Loucy (cell line): ENCODE measurements at regions not wholly inside any gene's neighbourhood (a gene's known extent, or its start where the extent isn't known, plus 50 kb on each side); places are given as distances from the start of the nearest gene placed in this dataset.
"Not testable (repeated sequence)": the region's sequence is repeated elsewhere in the genome, so short reads cannot be mapped to it uniquely, and the experiment has no call there.

Experiments
- H2AFZ ChIP-seq: fragments of 200-600 bp; sonication (generic); 2 replicates; pipeline ENCODE4 v1.6.0; 2016; ENCODE audit warnings: antibody characterized with exemption, mild to moderate bottlenecking, low read length, moderate library complexity
- H3F3A ChIP-seq: fragments of 200-600 bp; 2 replicates; pipeline ENCODE4 v1.6.0; 2016; ENCODE audit warnings: antibody characterized with exemption, low read depth, mild to moderate bottlenecking
- H3K27me3 ChIP-seq: fragments of 200-600 bp; sonication (generic); 2 replicates; pipeline ENCODE4 v1.6.1; 2014; ENCODE audit warnings: low read length, mild to moderate bottlenecking; ENCODE audit not compliant: insufficient read depth, poor library complexity, severe bottlenecking
- H3K36me3 ChIP-seq: fragments of 200-600 bp; sonication (generic); 2 replicates; pipeline ENCODE4 v1.6.1; 2016; ENCODE audit warnings: low read length; ENCODE audit not compliant: insufficient read depth
- H3K4me1 ChIP-seq: fragments of 200-600 bp; sonication (generic); 2 replicates; pipeline ENCODE4 v1.5.1; 2014; ENCODE audit warnings: low read length, mild to moderate bottlenecking; ENCODE audit not compliant: insufficient read depth, poor library complexity, severe bottlenecking
- H3K4me2 ChIP-seq: fragments of 200-600 bp; sonication (generic); 2 replicates; pipeline ENCODE4 v1.6.0; 2014; ENCODE audit warnings: antibody characterized with exemption, low read length, low read depth, mild to moderate bottlenecking; ENCODE audit not compliant: poor library complexity, severe bottlenecking
- H3K4me3 ChIP-seq: fragments of 200-600 bp; sonication (generic); 2 replicates; pipeline ENCODE4 v1.5.1; 2014; ENCODE audit warnings: low read length, mild to moderate bottlenecking, mixed read lengths; ENCODE audit not compliant: poor library complexity, severe bottlenecking
- H3K79me2 ChIP-seq: fragments of 200-600 bp; sonication (generic); 2 replicates; pipeline ENCODE4 v1.6.1; 2014; ENCODE audit warnings: low read length; ENCODE audit not compliant: insufficient read depth
- H3K9ac ChIP-seq: fragments of 200-600 bp; sonication (generic); 2 replicates; pipeline ENCODE4 v1.6.0; 2014; ENCODE audit warnings: mild to moderate bottlenecking, low read depth, low read length, moderate library complexity; ENCODE audit not compliant: poor library complexity, severe bottlenecking
- H3K9me2 ChIP-seq: fragments of 200-600 bp; sonication (generic); replicated peaks from 2 replicates; pipeline ENCODE4 v1.6.1; 2016; ENCODE audit warnings: low read depth, low read length, mixed read lengths
- H3K9me3 ChIP-seq: fragments of 200-600 bp; sonication (generic); 2 replicates; pipeline ENCODE4 v1.6.1; 2014; ENCODE audit warnings: mild to moderate bottlenecking, antibody characterized with exemption, low read length, low read depth; ENCODE audit not compliant: insufficient read depth
- H4K20me1 ChIP-seq: fragments of 200-600 bp; sonication (generic); 2 replicates; pipeline ENCODE4 v1.6.0; 2014; ENCODE audit warnings: antibody characterized with exemption, low read length, mild to moderate bottlenecking; ENCODE audit not compliant: insufficient read depth, poor library complexity, severe bottlenecking

GRCh38 chr15:31696509-31696908 lies 333.8 kb upstream of the CHRNA7 start:
- not testable (repeated sequence) for H3K9ac ChIP-seq, H4K20me1 ChIP-seq, H3K27me3 ChIP-seq, H3K36me3 ChIP-seq, H3K9me3 ChIP-seq, H3K4me1 ChIP-seq, H3K4me2 ChIP-seq, H3F3A ChIP-seq, H3K4me3 ChIP-seq, H3K79me2 ChIP-seq, H3K9me2 ChIP-seq, H2AFZ ChIP-seq

DNA sequence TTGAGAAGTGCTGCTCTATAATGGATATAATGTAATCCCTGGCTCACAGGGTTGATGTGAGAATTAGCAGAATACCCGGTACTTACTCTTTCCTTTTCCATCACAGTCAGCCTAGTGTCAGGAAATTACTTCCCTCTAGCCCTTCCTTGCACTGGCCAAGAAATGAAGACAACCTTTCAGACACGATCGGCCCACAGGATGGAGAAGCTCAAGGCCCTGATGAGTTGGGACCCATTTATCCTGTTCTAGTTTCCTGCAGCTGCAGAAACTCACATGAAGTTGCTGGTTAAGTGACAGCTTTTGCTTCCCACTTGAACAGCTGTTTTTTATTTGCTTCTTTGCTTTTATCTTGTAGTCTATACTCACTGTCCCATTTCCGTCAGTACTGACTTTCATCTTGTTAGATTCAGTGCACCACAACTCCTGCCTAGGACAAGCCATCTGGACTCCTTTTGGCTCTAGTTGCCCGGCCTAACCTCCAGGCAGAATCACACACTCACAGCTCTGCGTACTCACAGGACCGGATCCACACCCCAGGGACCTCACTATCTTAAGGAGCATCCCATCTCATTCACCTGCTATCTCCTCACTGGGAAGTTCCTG lies 325.1 kb upstream of the CHRNA7 start:
- H3F3A ChIP-seq, H3K79me2 ChIP-seq, H4K20me1 ChIP-seq, H3K27me3 ChIP-seq, H3K9ac ChIP-seq, H2AFZ ChIP-seq, H3K4me3 ChIP-seq, H3K9me3 ChIP-seq, H3K9me2 ChIP-seq, H3K36me3 ChIP-seq, H3K4me2 ChIP-seq, H3K4me1 ChIP-seq: not testable (repeated sequence)

DNA sequence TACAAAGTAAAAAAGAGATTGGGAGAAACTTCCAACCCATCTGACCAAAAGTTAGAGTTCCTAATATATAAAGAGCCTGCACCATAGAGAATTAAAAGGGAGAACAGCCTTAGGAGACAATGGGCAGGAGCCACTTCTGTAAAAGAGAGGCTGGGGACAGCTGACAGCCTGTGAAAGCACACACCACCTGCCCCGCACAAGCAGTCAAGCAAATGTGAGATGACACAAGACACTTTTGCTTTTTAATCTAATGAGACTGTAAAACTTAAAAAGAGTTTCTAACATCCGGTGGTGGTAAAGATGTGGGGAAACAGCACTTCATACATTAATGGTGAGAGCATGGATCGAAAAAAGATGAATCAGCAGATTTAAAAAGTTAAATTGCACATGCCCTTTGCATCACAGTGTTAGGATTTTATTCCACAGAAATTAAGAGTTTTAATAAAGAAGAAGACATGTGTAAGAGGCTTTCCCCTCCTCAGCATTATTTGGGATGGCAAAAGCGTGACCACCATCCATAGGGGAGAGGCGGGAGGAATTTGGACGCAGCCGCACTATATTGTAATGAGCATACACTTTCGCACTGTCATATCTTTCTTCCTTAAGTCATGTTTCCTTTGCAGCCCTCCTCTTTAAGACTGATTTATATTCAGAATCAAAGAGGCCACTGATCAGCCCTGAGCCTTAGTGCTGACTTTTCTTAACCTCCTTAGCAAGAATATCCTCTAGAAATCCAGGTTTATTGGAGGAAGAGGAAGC lies 322.2 kb upstream of the CHRNA7 start:
- not testable (repeated sequence) for H3F3A ChIP-seq, H3K9ac ChIP-seq, H3K27me3 ChIP-seq

GRCh38 chr15:31708703-31709327 lies 321.5 kb upstream of the CHRNA7 start:
- H3K4me1 ChIP-seq, H3K9ac ChIP-seq, H3F3A ChIP-seq: not testable (repeated sequence)

More for the DNA sequence above, 322.2 kb upstream of the CHRNA7 start:
- not testable (repeated sequence) for H3K79me2 ChIP-seq, H4K20me1 ChIP-seq, H3K9me3 ChIP-seq, H3K36me3 ChIP-seq, H3K4me2 ChIP-seq, H3K4me1 ChIP-seq, H2AFZ ChIP-seq, H3K4me3 ChIP-seq, H3K9me2 ChIP-seq

GRCh38 chr15:31709479-31709878 lies 320.8 kb upstream of the CHRNA7 start:
- not testable (repeated sequence) for H3K79me2 ChIP-seq, H3K4me3 ChIP-seq, H4K20me1 ChIP-seq, H3F3A ChIP-seq, H3K9ac ChIP-seq, H3K9me3 ChIP-seq, H3K4me2 ChIP-seq, H2AFZ ChIP-seq, H3K9me2 ChIP-seq, H3K27me3 ChIP-seq, H3K4me1 ChIP-seq, H3K36me3 ChIP-seq

More at GRCh38 chr15:31708703-31709327, 321.5 kb upstream of the CHRNA7 start:
- H3K9me3 ChIP-seq, H2AFZ ChIP-seq, H3K27me3 ChIP-seq, H4K20me1 ChIP-seq, H3K36me3 ChIP-seq, H3K4me3 ChIP-seq, H3K79me2 ChIP-seq, H3K4me2 ChIP-seq, H3K9me2 ChIP-seq: not testable (repeated sequence)

GRCh38 chr15:31710806-31711205 lies 319.5 kb upstream of the CHRNA7 start:
- H3K9ac ChIP-seq, H3K4me2 ChIP-seq, H3K4me1 ChIP-seq, H3K4me3 ChIP-seq, H3K36me3 ChIP-seq, H3F3A ChIP-seq, H2AFZ ChIP-seq, H3K79me2 ChIP-seq, H4K20me1 ChIP-seq, H3K27me3 ChIP-seq, H3K9me3 ChIP-seq, H3K9me2 ChIP-seq: not testable (repeated sequence)

- not testable (repeated sequence) for H3K4me1 ChIP-seq, H3F3A ChIP-seq, H3K79me2 ChIP-seq, H3K36me3 ChIP-seq, H3K9ac ChIP-seq, H3K4me2 ChIP-seq, H3K4me3 ChIP-seq, H3K9me2 ChIP-seq, H3K9me3 ChIP-seq, H2AFZ ChIP-seq, H3K27me3 ChIP-seq, H4K20me1 ChIP-seq
Observed at GRCh38 chr15:31715208-31715607, 315.1 kb upstream of the CHRNA7 start.
